ENCODE measurements at regions not wholly inside any gene's neighbourhood (a gene's known extent, or its start where the extent isn't known, plus 50 kb on each side); places are given as distances from the start of the nearest gene placed in this dataset.
"Not testable (repeated sequence)": the region's sequence is repeated elsewhere in the genome, so short reads cannot be mapped to it uniquely, and the experiment has no call there.

GRCh38 chr12:125493704-125494308 lies 428.6 kb downstream of the AACS start:
- no peak for DNase-seq (ENCODE audit: low read depth)

GRCh38 chr12:125503128-125503527 lies 437.9 kb downstream of the AACS start:
- DNase-seq (ENCODE audit: low read depth): no peak

- no peak for DNase-seq (ENCODE audit: low read depth)
These were observed 444.0 kb downstream of the AACS start for GRCh38 chr12:125509195-125509594.

GRCh38 chr12:125512541-125513298 lies 447.5 kb downstream of the AACS start:
- no peak for DNase-seq (ENCODE audit: low read depth)

- DNase-seq (ENCODE audit: low read depth): no peak
These were observed 450.7 kb downstream of the AACS start for GRCh38 chr12:125515887-125516286.

- DNase-seq (ENCODE audit: low read depth): no peak
These were observed 452.8 kb downstream of the AACS start for GRCh38 chr12:125518074-125518473.

GRCh38 chr12:125519026-125519651 lies 453.9 kb downstream of the AACS start:
- DNase-seq (ENCODE audit: low read depth): no peak

- DNase-seq (ENCODE audit: low read depth): no peak
These were observed 460.6 kb downstream of the AACS start for GRCh38 chr12:125525879-125526278.

GRCh38 chr12:125528281-125528680 lies 463.0 kb downstream of the AACS start:
- no peak for DNase-seq (ENCODE audit: low read depth)

GRCh38 chr12:125530201-125530600 lies 465.0 kb downstream of the AACS start:
- DNase-seq (ENCODE audit: low read depth): no peak

- DNase-seq (ENCODE audit: low read depth): no peak
These were observed 465.6 kb downstream of the AACS start for GRCh38 chr12:125530876-125531275.

- no peak for DNase-seq (ENCODE audit: low read depth)
These were observed 466.3 kb downstream of the AACS start for GRCh38 chr12:125531574-125531973.

- DNase-seq (ENCODE audit: low read depth): no peak
These were observed 468.3 kb downstream of the AACS start for GRCh38 chr12:125533434-125534029.

GRCh38 chr12:125538401-125539199 lies 473.4 kb downstream of the AACS start:
- no peak for DNase-seq (ENCODE audit: low read depth)

- DNase-seq (ENCODE audit: low read depth): no peak
These were observed 475.5 kb downstream of the AACS start for GRCh38 chr12:125540580-125541204.

- DNase-seq (ENCODE audit: low read depth): no peak
These were observed 479.7 kb downstream of the AACS start for GRCh38 chr12:125544960-125545359.

- DNase-seq (ENCODE audit: low read depth): no peak
These were observed 483.9 kb downstream of the AACS start for GRCh38 chr12:125549171-125549570.

- DNase-seq (ENCODE audit: low read depth): no peak
These were observed 484.6 kb downstream of the AACS start for GRCh38 chr12:125549836-125550235.

GRCh38 chr12:125552295-125552694 lies 487.1 kb downstream of the AACS start:
- DNase-seq (ENCODE audit: low read depth): no peak

GRCh38 chr12:125561008-125561407 lies 495.8 kb downstream of the AACS start:
- not testable (repeated sequence) for DNase-seq (ENCODE audit: low read depth)

- DNase-seq (ENCODE audit: low read depth): no peak
These were observed 499.5 kb downstream of the AACS start for GRCh38 chr12:125564753-125565152.

- no peak for DNase-seq (ENCODE audit: low read depth)
These were observed 502.3 kb downstream of the AACS start for GRCh38 chr12:125567581-125567980.

Measured in stimulated activated CD8-positive, alpha-beta memory T cell treated with anti-CD3 and anti-CD28 coated beads, Interleukin-15, amount 100 ng/mL, for 1 hour (primary cell).